Activated CD4-positive, alpha-beta T cell treated with anti-CD3 and anti-CD28 coated beads for 36 hours (primary cell): ENCODE measurements at regions not wholly inside any gene's neighbourhood (a gene's known extent, or its start where the extent isn't known, plus 50 kb on each side); places are given as distances from the start of the nearest gene placed in this dataset.
A peak's percentile ranks its signal among the peaks of the same experiment; 100 is the strongest.

Experiments used
- ATAC-seq: fragments of 200-7000 bp; cut with Tn5 transposase; one replicate; pipeline ENCODE4 v1.10.0; 2021; ENCODE audit warnings: mild to moderate bottlenecking, moderate library complexity
- CTCF ChIA-PET: fragments of 350-600 bp; sonication (Branson Sonifier 250); formaldehyde crosslinking; loops from one replicate; lab custom pipeline; 2021; ENCODE audit warnings: antibody characterized with exemption; lab: Charles Lee
- POLR2A ChIA-PET: fragments of 350-600 bp; sonication (Branson Sonifier 250); formaldehyde crosslinking; loops from one replicate; lab custom pipeline; 2021; ENCODE audit warnings: antibody characterized with exemption, inconsistent platforms; lab: Charles Lee
- DNase-seq: peaks from one replicate; pipeline ENCODE4 v3.0.0-alpha.2; 2020
- H3K27ac Mint-ChIP-seq: one replicate; pipeline ENCODE4 v1.8.0; 2021; ENCODE audit warnings: mixed read lengths
- H3K27me3 Mint-ChIP-seq: one replicate; pipeline ENCODE4 v1.8.0; 2021; ENCODE audit warnings: mixed read lengths
- H3K36me3 Mint-ChIP-seq: one replicate; pipeline ENCODE4 v1.8.0; 2021; ENCODE audit warnings: low read depth, mixed read lengths
- H3K4me1 Mint-ChIP-seq: one replicate; pipeline ENCODE4 v1.8.0; 2021; ENCODE audit warnings: mixed read lengths
- H3K4me3 Mint-ChIP-seq: one replicate; pipeline ENCODE4 v1.8.0; 2021; ENCODE audit warnings: mild to moderate bottlenecking, moderate library complexity, mixed read lengths
- H3K9me3 Mint-ChIP-seq: one replicate; pipeline ENCODE4 v1.8.0; 2021; ENCODE audit warnings: low read depth, mixed read lengths
- intact Hi-C, 2 experiments: fragments of 100-400 bp; cut with DNase I in 1 of 2; cut with micrococcal nuclease in 1 of 2; formaldehyde crosslinking; loops; one replicate each; pipeline versions ENCODE4 v1.14.2 to v1.15.1; 2022 to 2024; cut with DNase I, micrococcal nuclease

DNA sequence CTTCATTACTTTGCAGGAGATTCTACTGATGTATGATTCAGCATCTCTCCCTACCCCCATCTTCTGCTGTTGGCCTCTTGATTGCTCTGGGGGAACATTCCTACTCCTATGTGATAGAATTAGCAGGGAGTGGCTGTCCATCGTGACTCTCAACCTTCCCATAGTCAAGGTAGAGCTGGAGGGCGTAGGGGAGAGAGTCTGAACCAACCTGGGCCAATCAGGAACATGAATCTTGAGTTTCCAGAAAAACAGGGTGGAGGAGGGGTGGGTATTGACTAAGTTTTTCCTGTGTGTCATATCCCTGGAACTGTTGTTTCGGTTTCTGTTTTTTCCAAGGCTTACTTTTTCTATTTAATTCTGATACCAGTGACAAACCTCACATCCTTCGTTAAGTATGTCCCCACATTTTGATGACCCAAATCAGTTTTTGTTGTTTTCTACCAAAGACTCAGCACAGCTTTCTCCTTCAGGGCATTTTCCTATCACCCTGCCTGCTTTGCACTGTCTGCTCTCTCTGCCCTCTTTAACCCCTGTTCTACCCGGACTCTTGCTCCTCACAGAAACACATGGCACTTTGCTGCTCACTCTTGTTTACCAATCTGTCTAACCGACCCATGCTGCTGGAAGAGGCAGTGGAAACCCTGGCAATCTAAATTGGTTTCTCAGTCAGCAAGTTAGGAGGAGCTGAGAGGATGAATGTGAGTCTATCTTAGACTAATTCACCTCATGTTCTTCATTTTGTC lies 1428.3 kb downstream of the AACS start:
- intact Hi-C loops: no loop called here
- POLR2A ChIA-PET: no interaction called here
- ATAC-seq: no peak

DNA sequence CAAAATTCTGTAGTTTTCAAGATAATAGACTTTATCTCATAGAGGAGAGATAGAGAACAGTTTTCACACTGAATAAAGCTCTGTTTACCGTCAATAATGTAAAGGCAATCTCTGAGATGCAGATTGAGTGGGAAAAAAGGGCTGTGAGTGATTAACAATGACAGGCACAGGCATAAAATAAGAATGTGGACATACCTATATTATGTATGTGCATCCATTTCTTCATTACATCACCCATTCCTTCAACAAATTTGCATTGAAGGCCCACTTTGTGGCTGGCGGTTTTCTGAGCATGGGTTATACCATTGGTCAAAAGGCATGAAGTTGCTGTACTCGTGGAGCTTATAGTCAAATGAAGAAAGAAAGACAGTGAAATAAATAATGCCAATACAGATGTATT lies 1431.0 kb downstream of the AACS start:
- H3K9me3 Mint-ChIP-seq: peaks cover 3% of the 10 kb centered on the region
- H3K4me1 Mint-ChIP-seq: peaks cover 4% of the 10 kb centered on the region
- H3K27me3 Mint-ChIP-seq: no peaks in the 10 kb centered on the region
- no peak for ATAC-seq
- no peak overlapping the region for H3K4me3 Mint-ChIP-seq
- no peak overlapping the region for H3K27ac Mint-ChIP-seq
- intact Hi-C loops: no loop called here
- CTCF ChIA-PET: no interaction called here
- POLR2A ChIA-PET: no interaction called here
- DNase-seq: no peak
- no peaks in the 10 kb centered on the region for H3K36me3 Mint-ChIP-seq

More for the DNA sequence above, 1428.3 kb downstream of the AACS start:
- no peak overlapping the region for H3K27ac Mint-ChIP-seq
- H3K36me3 Mint-ChIP-seq: no peaks in the 10 kb centered on the region
- CTCF ChIA-PET: interaction anchor here (0.7 kb wide), 1 partner anchor 101 kb away, joined by 4 read pairs; no protein-coding TSS in a partner anchor
- H3K4me3 Mint-ChIP-seq: no peak overlapping the region
- H3K4me1 Mint-ChIP-seq: peaks cover 4% of the 10 kb centered on the region
- no peaks in the 10 kb centered on the region for H3K27me3 Mint-ChIP-seq
- peaks cover 13% of the 10 kb centered on the region for H3K9me3 Mint-ChIP-seq
- no peak for DNase-seq

DNA sequence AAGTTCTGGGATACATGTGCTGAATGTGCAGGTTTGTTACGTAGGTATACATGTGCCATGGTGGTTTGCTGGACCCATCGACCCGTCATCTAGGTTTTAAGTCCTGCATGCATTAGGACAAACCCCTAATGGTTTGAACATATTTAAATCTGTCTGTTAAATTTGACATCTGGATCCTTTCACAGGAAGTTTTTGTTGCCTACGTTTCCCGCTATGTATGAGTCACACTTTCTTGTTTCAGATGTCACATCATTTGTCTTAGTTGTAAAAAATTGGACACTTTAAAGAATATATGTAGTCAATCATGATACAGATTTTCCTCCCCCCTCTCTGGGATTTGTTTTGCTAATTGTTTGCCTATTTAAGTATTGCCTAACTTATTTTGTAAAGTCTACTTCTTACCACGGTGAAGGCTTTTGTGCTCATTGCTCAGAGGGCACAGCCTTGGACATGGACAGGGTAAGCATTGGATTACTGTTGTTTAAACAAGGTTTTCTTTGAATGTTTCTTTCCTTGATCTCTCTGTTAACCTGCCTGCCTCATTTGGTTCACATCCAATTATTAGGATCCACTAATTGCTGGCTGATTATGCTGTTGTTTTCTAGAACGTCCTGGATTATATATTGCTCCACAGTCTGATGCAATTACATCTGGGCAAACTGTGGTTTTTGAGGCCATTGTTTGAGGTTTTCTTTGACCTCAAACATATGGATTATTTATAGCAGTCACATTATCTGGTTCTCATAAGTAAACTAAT lies 1441.4 kb downstream of the AACS start:
- intact Hi-C loops: no loop called here
- CTCF ChIA-PET: no interaction called here
- ATAC-seq (peak; percentile 30), DNase-seq (no peak)
- Mint-ChIP-seq H3K9me3 (peaks cover 13% of the 10 kb centered on the region), H3K27me3 (no peaks in the 10 kb centered on the region), H3K27ac (no peak overlapping the region), H3K4me3 (no peak overlapping the region), H3K36me3 (no peaks in the 10 kb centered on the region), H3K4me1 (peaks cover 11% of the 10 kb centered on the region)
- POLR2A ChIA-PET: no interaction called here

DNA sequence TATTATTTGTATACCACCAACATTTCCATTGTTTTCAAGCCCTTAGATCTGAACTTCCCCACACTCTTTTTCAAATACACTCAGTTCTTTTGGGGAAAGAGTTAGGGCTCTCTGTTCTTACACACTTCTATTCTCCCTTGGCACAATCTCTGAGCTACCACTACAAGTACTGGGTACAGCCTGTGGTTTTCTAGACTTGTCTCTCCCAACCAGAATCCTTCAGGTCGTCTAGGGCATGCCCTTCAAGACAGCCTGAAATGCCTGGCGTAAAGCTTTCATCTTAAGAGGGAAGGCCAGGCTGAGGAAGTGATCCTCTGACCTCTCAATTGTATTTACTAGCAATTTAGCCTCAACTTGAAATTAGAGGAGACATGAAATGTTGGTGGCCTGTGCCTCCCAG lies 1442.0 kb downstream of the AACS start:
- ATAC-seq (no peak), DNase-seq (no peak)
- no peaks in the 10 kb centered on the region for H3K36me3 Mint-ChIP-seq
- CTCF ChIA-PET: no interaction called here
- no peak overlapping the region for H3K4me3 Mint-ChIP-seq
- POLR2A ChIA-PET: no interaction called here
- H3K4me1 Mint-ChIP-seq: peaks cover 11% of the 10 kb centered on the region
- H3K9me3 Mint-ChIP-seq: peaks cover 13% of the 10 kb centered on the region
- intact Hi-C loops: no loop called here
- H3K27ac Mint-ChIP-seq: no peak overlapping the region
- H3K27me3 Mint-ChIP-seq: no peaks in the 10 kb centered on the region

DNA sequence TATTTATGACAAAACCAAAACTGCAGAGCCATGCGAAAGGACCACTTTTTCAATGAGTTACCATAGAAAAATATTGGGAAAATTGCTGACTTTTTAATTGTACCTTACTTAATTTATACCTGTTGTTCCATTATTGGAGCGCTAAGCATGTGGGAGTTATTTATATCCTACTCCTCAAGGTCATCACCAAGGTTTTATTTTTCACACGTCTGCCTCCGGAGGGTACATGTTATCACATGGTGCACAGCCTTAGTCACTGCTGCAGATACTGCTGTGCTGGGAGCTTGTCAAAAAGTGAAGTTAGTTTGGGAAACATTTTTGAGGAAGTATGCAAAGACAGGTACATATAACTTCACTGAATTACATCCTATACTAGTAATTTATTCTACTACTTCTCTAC lies 1444.3 kb downstream of the AACS start:
- ChIA-PET CTCF (interaction anchor here (0.6 kb wide), 1 partner anchor 280 kb away, joined by 3 read pairs; no protein-coding TSS in a partner anchor), POLR2A (no interaction called here)
- Mint-ChIP-seq H3K27me3 (no peaks in the 10 kb centered on the region), H3K4me1 (peaks cover 14% of the 10 kb centered on the region), H3K9me3 (peaks cover 13% of the 10 kb centered on the region), H3K4me3 (no peak overlapping the region), H3K36me3 (no peaks in the 10 kb centered on the region), H3K27ac (no peak overlapping the region)
- DNase-seq (no peak), ATAC-seq (no peak)
- intact Hi-C loops: no loop called here

DNA sequence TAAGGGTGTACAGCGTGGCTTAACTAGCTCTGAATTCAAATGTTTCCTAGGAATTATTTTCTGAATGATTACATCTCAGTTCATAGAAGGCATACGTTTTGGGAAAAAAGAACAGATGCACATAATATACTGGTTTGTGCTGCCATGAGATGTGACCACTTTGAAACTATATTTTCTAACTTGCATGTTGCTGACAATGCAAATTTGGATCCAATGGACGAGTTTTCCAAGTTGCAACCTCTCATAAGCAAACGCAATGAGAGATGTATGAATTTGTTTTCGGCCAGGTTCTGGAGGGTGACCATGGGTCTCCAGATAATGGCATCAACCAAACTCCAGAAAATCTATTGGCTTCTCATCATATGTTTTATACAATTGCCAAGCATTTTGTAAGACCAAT lies 1445.4 kb downstream of the AACS start:
- no peaks in the 10 kb centered on the region for H3K27me3 Mint-ChIP-seq
- H3K36me3 Mint-ChIP-seq: no peaks in the 10 kb centered on the region
- intact Hi-C loops: no loop called here
- CTCF ChIA-PET: no interaction called here
- no peak overlapping the region for H3K27ac Mint-ChIP-seq
- H3K9me3 Mint-ChIP-seq: peaks cover 13% of the 10 kb centered on the region
- H3K4me1 Mint-ChIP-seq: peaks cover 14% of the 10 kb centered on the region
- POLR2A ChIA-PET: no interaction called here
- no peak for ATAC-seq
- H3K4me3 Mint-ChIP-seq: no peak overlapping the region
- no peak for DNase-seq

DNA sequence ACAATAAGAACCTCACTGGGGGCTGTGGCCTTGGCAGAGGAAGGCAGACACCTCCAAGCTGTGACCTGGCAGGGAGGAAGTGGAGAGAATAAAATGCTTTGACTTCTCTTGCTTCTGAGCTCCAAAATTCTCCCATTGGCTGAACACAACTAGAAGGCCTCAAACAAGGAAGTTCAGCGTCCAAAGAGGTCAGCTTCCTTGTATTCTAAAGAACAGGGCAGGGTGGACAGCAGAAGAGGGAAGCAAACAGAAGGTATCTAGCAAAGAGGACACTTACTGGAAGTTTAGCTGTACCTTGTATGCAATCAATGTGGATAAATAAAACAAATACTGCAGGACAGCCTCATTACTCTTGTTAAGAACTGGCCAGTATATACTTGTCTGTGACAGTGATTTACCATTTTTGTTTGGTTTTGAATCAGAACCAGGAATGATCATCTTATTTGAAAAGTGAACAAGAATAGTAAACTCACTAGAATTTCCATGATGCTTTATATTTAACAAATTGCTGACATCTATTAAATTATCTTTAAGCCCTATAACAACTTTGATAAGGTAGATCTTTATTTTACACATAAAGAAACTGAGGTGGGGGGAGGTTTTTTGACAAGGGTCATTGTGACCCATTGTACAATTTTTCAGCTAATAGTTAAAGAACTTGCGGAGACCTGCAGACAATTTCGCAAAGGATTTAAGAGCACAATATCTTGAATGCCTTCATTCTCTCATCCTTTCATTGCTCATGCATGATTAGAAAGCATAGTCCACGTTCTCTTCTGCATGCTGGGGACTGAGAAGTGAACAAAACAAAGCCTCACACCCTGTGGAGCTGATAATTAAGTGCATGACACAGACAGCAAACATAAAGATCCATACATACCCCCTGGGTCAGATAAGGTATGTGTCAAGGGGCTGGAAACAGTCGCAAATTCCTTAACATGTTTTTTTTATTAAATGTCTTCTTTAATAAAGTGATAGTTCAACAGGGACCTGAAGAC lies 1448.0 kb downstream of the AACS start:
- Mint-ChIP-seq H3K4me1 (peaks cover 3% of the 10 kb centered on the region), H3K27ac (no peak overlapping the region), H3K9me3 (peaks cover 8% of the 10 kb centered on the region), H3K27me3 (no peaks in the 10 kb centered on the region), H3K36me3 (no peaks in the 10 kb centered on the region), H3K4me3 (no peak overlapping the region)
- ChIA-PET CTCF (no interaction called here), POLR2A (no interaction called here)
- intact Hi-C loops: no loop called here
- ATAC-seq: no peak
- DNase-seq: no peak

DNA sequence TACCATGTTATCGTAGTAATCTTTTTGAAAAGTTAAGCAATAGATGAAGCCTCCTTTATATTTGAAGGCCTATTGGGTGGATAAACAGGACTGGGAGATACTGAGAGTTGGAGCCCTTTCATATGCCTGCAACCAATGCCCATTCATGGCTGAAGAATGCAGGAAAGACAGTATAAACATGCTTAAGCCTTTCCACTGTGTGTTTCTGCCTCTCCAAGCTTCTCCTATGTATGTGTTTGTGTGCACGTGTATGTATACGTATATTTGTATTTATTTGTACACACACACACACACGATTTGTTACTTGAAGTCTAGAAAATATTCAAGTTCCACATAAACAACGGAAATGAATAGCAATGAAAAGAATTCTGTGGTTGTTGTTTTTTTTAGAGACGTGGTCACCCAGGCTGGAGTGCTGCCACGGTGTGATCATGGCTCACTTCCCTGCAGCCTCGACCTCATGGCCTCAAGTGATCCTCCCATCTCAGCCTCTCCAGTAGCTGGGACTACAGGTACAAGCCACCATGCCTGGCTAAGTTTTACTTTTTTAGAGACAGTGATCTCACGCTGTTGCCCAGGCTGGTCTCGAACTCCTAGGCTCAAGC lies 1453.5 kb downstream of the AACS start:
- ATAC-seq: no peak
- POLR2A ChIA-PET: no interaction called here

DNA sequence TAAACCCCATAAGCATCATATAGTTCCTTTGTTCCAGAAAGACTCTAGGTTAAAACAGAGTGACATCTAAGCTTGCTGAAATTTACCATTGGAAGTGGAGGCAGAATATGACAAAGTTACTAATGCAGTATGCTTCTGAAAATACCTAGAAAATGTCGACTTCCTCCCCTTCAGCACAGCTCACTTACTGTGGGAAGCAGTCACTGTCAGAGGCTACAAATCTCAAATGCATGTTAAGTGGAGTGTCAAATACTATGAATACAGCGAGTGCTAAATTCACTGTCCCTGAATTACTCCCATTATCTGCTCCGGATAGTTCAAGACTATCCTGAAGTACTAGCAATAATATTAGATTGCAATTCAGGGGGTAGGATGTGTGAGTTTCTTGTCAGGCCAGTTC lies 1454.6 kb downstream of the AACS start:
- no peak for ATAC-seq
- H3K27ac Mint-ChIP-seq: no peak overlapping the region
- H3K27me3 Mint-ChIP-seq: no peaks in the 10 kb centered on the region
- intact Hi-C loops: no loop called here
- H3K36me3 Mint-ChIP-seq: no peaks in the 10 kb centered on the region
- DNase-seq: no peak
- ChIA-PET CTCF (no interaction called here), POLR2A (no interaction called here)
- no peak overlapping the region for H3K4me3 Mint-ChIP-seq
- H3K4me1 Mint-ChIP-seq: no peaks in the 10 kb centered on the region
- H3K9me3 Mint-ChIP-seq: peaks cover 4% of the 10 kb centered on the region

More for the DNA sequence above, 1453.5 kb downstream of the AACS start:
- DNase-seq: no peak
- Mint-ChIP-seq H3K9me3 (peaks cover 4% of the 10 kb centered on the region), H3K4me3 (no peak overlapping the region), H3K4me1 (no peaks in the 10 kb centered on the region), H3K27ac (no peak overlapping the region), H3K27me3 (no peaks in the 10 kb centered on the region), H3K36me3 (no peaks in the 10 kb centered on the region)
- CTCF ChIA-PET: no interaction called here
- intact Hi-C loops: no loop called here

DNA sequence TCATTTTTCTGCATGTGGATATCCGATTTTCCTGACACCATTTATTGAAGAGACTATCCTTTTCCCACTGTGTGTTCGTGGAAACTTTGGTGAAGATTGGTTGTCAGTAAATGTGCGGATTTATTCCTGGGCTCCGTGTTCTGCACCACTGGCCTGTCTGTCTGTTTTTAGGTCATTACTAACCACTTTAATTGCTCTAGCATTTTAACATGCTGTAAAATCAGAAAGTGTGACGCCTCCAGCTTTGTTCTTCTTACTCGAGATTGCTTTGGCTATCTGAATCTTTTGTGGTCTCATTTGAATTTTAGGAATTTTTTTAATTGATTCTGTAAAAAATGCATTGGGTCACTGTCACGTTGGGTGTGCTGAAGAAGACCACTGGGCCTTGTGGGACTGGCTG lies 1458.7 kb downstream of the AACS start:
- ATAC-seq (no peak), DNase-seq (no peak)
- Mint-ChIP-seq H3K27me3 (no peaks in the 10 kb centered on the region), H3K4me3 (no peak overlapping the region), H3K27ac (no peak overlapping the region), H3K9me3 (no peaks in the 10 kb centered on the region), H3K4me1 (no peaks in the 10 kb centered on the region), H3K36me3 (no peaks in the 10 kb centered on the region)
- POLR2A ChIA-PET: no interaction called here
- CTCF ChIA-PET: interaction anchor here (1.0 kb wide), 1 partner anchor 331 kb away, joined by 4 read pairs; no protein-coding TSS in a partner anchor
- intact Hi-C loops: no loop called here

DNA sequence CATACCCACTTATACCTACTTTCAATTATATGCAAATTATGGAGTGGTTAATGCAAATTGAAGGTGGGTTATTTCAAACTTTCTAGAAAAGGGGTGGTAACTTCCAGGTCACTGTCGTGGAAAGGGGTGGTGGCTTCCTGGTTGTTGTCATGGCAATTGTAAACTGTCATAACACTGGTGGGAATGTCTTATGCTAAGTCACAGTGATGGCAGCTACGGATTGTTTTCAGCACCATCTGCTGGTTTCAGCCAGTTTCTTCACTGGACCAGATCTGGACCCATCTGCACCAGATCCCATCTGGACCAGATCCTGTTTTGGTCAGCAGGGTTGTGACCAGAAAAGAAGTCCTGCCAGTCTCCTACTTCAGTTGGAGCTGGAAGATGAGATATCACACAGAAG lies 1469.3 kb downstream of the AACS start:
- POLR2A ChIA-PET: no interaction called here

More for the DNA sequence above, 1469.3 kb downstream of the AACS start:
- CTCF ChIA-PET: no interaction called here
- Mint-ChIP-seq H3K27ac (no peak overlapping the region), H3K27me3 (no peaks in the 10 kb centered on the region), H3K4me1 (no peaks in the 10 kb centered on the region), H3K9me3 (no peaks in the 10 kb centered on the region), H3K36me3 (no peaks in the 10 kb centered on the region), H3K4me3 (no peak overlapping the region)
- intact Hi-C loops: no loop called here
- DNase-seq (no peak), ATAC-seq (no peak)
